ENCODE measurements at regions not wholly inside any gene's neighbourhood (a gene's known extent, or its start where the extent isn't known, plus 50 kb on each side); places are given as distances from the start of the nearest gene placed in this dataset.

DNA sequence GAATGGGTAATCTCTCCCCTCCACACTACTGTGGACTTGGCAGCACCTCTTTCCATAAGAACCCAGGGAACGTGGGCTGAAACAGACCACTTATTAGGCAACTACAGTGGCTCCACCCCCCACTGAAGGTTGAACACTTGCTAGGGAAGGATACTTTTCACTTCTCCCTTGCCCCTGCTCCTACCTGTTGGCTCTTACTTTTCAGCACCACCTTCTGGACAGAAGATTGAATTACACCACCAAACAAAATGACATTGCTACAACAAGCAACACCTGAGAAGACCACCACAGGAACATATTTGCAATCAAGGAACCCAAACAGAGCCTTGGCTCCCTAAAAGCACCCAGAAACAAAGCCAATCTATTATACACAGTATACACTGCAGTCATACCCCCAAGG lies 132.1 kb upstream of the CXCL13 start:
- TF ChIP-seq JUN (IDR thresholded peaks at IDR 0.05; ENCODE audit: borderline replicate concordance, insufficient read depth, insufficient read length, low read depth): no peak
- TF ChIP-seq POLR2AphosphoS5 (IDR thresholded peaks at IDR 0.05; ENCODE audit: insufficient read depth, low read depth, low read length): no peak
- TF ChIP-seq GATA2 (IDR thresholded peaks at IDR 0.05; ENCODE audit: insufficient read depth, insufficient read length, low read depth, low read length): no peak
- TF ChIP-seq, protein P1, sequence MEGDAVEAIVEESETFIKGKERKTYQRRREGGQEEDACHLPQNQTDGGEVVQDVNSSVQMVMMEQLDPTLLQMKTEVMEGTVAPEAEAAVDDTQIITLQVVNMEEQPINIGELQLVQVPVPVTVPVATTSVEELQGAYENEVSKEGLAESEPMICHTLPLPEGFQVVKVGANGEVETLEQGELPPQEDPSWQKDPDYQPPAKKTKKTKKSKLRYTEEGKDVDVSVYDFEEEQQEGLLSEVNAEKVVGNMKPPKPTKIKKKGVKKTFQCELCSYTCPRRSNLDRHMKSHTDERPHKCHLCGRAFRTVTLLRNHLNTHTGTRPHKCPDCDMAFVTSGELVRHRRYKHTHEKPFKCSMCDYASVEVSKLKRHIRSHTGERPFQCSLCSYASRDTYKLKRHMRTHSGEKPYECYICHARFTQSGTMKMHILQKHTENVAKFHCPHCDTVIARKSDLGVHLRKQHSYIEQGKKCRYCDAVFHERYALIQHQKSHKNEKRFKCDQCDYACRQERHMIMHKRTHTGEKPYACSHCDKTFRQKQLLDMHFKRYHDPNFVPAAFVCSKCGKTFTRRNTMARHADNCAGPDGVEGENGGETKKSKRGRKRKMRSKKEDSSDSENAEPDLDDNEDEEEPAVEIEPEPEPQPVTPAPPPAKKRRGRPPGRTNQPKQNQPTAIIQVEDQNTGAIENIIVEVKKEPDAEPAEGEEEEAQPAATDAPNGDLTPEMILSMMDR (IDR thresholded peaks at IDR 0.05; ENCODE audit: extremely low read depth in 1 of 2, insufficient read depth in 1 of 2, low read depth in 1 of 2, low read length in 2 of 2): peak; percentile 17 to 20
- Histone ChIP-seq H3K4me3 (replicated peaks in 1 of 3; ENCODE audit: insufficient read depth in 1 of 3, low read depth in 1 of 3, low read length in 3 of 3) (no peak overlapping the region), H3K79me2 (ENCODE audit: control insufficient read depth, insufficient read depth, low read length) (no peaks in the 10 kb centered on the region), H3K27me3 (ENCODE audit: control insufficient read depth in 2 of 2, insufficient read depth in 2 of 2, low read length in 2 of 2) (no peaks in the 10 kb centered on the region), H3K9me1 (replicated peaks; ENCODE audit: control insufficient read depth, extremely low read depth, insufficient read depth, low read length) (no peaks in the 10 kb centered on the region), H3K27ac (ENCODE audit: insufficient read depth, low read depth, low read length) (no peak overlapping the region), H4K20me1 (replicated peaks; ENCODE audit: control insufficient read depth, extremely low read depth, insufficient read depth, low read length) (no peaks in the 10 kb centered on the region), H2AFZ (ENCODE audit: low read depth, low read length) (no peak overlapping the region), H3K9ac (replicated peaks; ENCODE audit: extremely low read depth, insufficient read depth, low read length) (no peak overlapping the region), H3K4me2 (ENCODE audit: insufficient read depth, low read length) (no peak overlapping the region), H3K4me1 (ENCODE audit: control insufficient read depth, extremely low read depth, insufficient read depth, low read length) (no peaks in the 10 kb centered on the region), H3K36me3 (ENCODE audit: control insufficient read depth in 2 of 2, extremely low read depth in 1 of 2, insufficient read depth in 2 of 2, low read length in 2 of 2) (no peaks in the 10 kb centered on the region), H3K9me3 (replicated peaks; ENCODE audit: control insufficient read depth, insufficient read depth, low read length) (no peaks in the 10 kb centered on the region)
- dilution Hi-C loops (cut with MboI; ENCODE audit: extremely low pct_ligation_motif_present, low sequenced_read_pairs) (no loop called here), intact Hi-C loops (cut with micrococcal nuclease) (loop anchor here (1.0 kb wide), 1 partner anchor 88 kb away; no protein-coding TSS in a partner anchor)
- peak; percentile 15 for FAIRE-seq
- no TSS peak for BruUV-seq (replicated peaks)
- POLR2A ChIA-PET: no interaction called here
- CTCF ChIA-PET: interaction anchor here (0.6 to 1.7 kb wide), 9 partner anchors 8 to 225 kb away, joined by 3 to 5 read pairs (median 4); no protein-coding TSS in a partner anchor
- DNase-seq (ENCODE audit: low read depth, low spot score): peak; percentile 16

DNA sequence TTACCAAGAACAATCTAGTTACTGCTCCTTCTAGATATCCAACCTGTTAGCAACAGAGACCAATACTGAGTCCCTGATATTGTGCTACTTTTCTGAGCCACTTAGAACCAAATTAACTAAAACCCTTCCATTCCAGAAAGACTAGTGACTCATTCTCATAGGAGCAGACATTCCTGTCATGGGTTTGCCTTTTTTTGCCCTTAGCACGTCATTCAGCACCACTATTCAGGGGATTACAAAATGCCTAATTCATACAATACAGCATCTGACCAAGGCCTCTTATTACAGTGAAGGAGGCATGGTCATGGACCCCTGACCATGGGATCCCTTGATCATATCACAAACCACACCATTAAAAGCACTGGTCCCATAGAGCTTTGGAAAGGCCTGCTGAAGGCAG lies 123.8 kb upstream of the CXCL13 start:
- H3K79me2 ChIP-seq (ENCODE audit: control insufficient read depth, insufficient read depth, low read length): no peaks in the 10 kb centered on the region
- no peak overlapping the region for H3K9ac ChIP-seq (replicated peaks; ENCODE audit: extremely low read depth, insufficient read depth, low read length)
- H4K20me1 ChIP-seq (replicated peaks; ENCODE audit: control insufficient read depth, extremely low read depth, insufficient read depth, low read length): no peaks in the 10 kb centered on the region
- no peaks in the 10 kb centered on the region for H3K9me1 ChIP-seq (replicated peaks; ENCODE audit: control insufficient read depth, extremely low read depth, insufficient read depth, low read length)
- BruUV-seq (replicated peaks): no TSS peak
- no peaks in the 10 kb centered on the region for H3K4me1 ChIP-seq (ENCODE audit: control insufficient read depth, extremely low read depth, insufficient read depth, low read length)
- no peaks in the 10 kb centered on the region for H3K36me3 ChIP-seq (ENCODE audit: control insufficient read depth in 2 of 2, extremely low read depth in 1 of 2, insufficient read depth in 2 of 2, low read length in 2 of 2)
- intact Hi-C loops (cut with micrococcal nuclease): no loop called here
- H3K27me3 ChIP-seq (ENCODE audit: control insufficient read depth in 2 of 2, insufficient read depth in 2 of 2, low read length in 2 of 2): no peaks in the 10 kb centered on the region
- no peaks in the 10 kb centered on the region for H3K9me3 ChIP-seq (replicated peaks; ENCODE audit: control insufficient read depth, insufficient read depth, low read length)
- CTCF ChIA-PET: no interaction called here
- POLR2A ChIA-PET: no interaction called here
- no peak overlapping the region for H2AFZ ChIP-seq (ENCODE audit: low read depth, low read length)
- TF ChIP-seq JUN (IDR thresholded peaks at IDR 0.05; ENCODE audit: borderline replicate concordance, insufficient read depth, insufficient read length, low read depth) (no peak), GATA2 (IDR thresholded peaks at IDR 0.05; ENCODE audit: insufficient read depth, insufficient read length, low read depth, low read length) (no peak), POLR2AphosphoS5 (IDR thresholded peaks at IDR 0.05; ENCODE audit: insufficient read depth, low read depth, low read length) (no peak), POLR2A (IDR thresholded peaks at IDR 0.05; ENCODE audit: low read depth, low read length) (no peak), EZH2 (IDR thresholded peaks at IDR 0.05; ENCODE audit: borderline replicate concordance, low read depth, low read length, severe bottlenecking) (no peak), MYC (IDR thresholded peaks at IDR 0.05; ENCODE audit: low read depth, low read length) (no peak), FOS (IDR thresholded peaks at IDR 0.05; ENCODE audit: borderline replicate concordance, insufficient read depth, low read length) (no peak)
- TF ChIP-seq, protein P2, sequence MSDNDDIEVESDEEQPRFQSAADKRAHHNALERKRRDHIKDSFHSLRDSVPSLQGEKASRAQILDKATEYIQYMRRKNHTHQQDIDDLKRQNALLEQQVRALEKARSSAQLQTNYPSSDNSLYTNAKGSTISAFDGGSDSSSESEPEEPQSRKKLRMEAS (IDR thresholded peaks at IDR 0.05; ENCODE audit: insufficient read depth, insufficient read length): no peak
- TF ChIP-seq, protein P1 (IDR thresholded peaks at IDR 0.05; ENCODE audit: extremely low read depth in 1 of 2, insufficient read depth in 1 of 2, low read depth in 1 of 2, low read length in 2 of 2): no peak
- no peak overlapping the region for H3K27ac ChIP-seq (ENCODE audit: insufficient read depth, low read depth, low read length)
- H3K4me3 ChIP-seq (replicated peaks in 1 of 3; ENCODE audit: insufficient read depth in 1 of 3, low read depth in 1 of 3, low read length in 3 of 3): no peak overlapping the region
- FAIRE-seq: no peak
- dilution Hi-C loops (cut with MboI; ENCODE audit: extremely low pct_ligation_motif_present, low sequenced_read_pairs): no loop called here
- no peak for DNase-seq (ENCODE audit: low read depth, low spot score)
- no peak overlapping the region for H3K4me2 ChIP-seq (ENCODE audit: insufficient read depth, low read length)

All from endothelial cell of umbilical vein (primary cell).